ENCODE measurements at regions not wholly inside any gene's neighbourhood (a gene's known extent, or its start where the extent isn't known, plus 50 kb on each side); places are given as distances from the start of the nearest gene placed in this dataset.

DNA sequence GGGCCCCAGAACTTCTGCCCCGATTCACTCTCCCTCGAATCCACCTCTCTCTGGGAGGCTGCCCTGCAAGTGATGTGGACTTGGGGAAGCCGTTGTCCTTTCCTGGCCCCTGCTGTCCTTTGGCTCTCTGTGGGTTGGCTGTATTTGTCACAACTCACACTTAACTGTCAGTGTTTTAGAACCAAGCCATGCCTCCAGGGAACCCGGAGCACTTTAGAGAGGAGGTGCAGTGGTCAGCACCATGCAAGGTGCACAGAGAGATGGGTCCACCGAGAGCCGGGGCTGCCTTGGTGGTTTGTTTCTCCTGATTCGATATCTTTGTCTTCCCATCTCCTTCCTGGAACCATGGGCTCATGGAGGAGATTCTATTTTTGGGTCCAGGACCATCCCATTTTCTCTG is 129.5 kb upstream of the RTL1 start:
- Histone ChIP-seq H3K4me2 (ENCODE audit: unreplicated experiment) (no peak overlapping the region), H3K27ac (no peak overlapping the region), H3F3A (ENCODE audit: insufficient read depth) (peaks cover 12% of the 10 kb centered on the region; the same call in 1 of the 2 replicates), H3K36me3 (ENCODE audit: low read depth) (peaks cover 7% of the 10 kb centered on the region; the same call in 1 of the 2 replicates), H3K9me2 (ENCODE audit: insufficient read depth) (no peaks in the 10 kb centered on the region), H3K9ac (no peak overlapping the region), H3K79me2 (ENCODE audit: insufficient read depth) (0 out of 2 replicates have a peak, but pooled peaks cover 5% of the 10 kb centered on the region), H3K4me1 (ENCODE audit: insufficient read depth) (no peaks in the 10 kb centered on the region), H3K27me3 (replicated peaks; ENCODE audit: insufficient read depth) (no peaks in the 10 kb centered on the region), H3K9me3 (ENCODE audit: low read depth) (no peaks in the 10 kb centered on the region), H4K20me1 (ENCODE audit: insufficient read depth) (no peaks in the 10 kb centered on the region), H2AFZ (no peak overlapping the region), H3K4me3 (no peak overlapping the region)
- WGBS, 2 experiments (ENCODE audit: low coverage in 1 of 2, low lambda C conversion rate in 2 of 2, missing lambda C conversion rate in 2 of 2), result 66 to 72% methylated on average over 7 of the region's 7 CpGs
- in situ Hi-C loops (cut with MboI), result no loop called here
- DNase-seq, result no peak
- TF ChIP-seq EZH2 (IDR thresholded peaks at IDR 0.05; ENCODE audit: insufficient read depth, poor library complexity, severe bottlenecking), result no peak
- TF ChIP-seq EZH2phosphoT487 (IDR thresholded peaks at IDR 0.05; ENCODE audit: insufficient read depth, low read depth), result no peak

DNA sequence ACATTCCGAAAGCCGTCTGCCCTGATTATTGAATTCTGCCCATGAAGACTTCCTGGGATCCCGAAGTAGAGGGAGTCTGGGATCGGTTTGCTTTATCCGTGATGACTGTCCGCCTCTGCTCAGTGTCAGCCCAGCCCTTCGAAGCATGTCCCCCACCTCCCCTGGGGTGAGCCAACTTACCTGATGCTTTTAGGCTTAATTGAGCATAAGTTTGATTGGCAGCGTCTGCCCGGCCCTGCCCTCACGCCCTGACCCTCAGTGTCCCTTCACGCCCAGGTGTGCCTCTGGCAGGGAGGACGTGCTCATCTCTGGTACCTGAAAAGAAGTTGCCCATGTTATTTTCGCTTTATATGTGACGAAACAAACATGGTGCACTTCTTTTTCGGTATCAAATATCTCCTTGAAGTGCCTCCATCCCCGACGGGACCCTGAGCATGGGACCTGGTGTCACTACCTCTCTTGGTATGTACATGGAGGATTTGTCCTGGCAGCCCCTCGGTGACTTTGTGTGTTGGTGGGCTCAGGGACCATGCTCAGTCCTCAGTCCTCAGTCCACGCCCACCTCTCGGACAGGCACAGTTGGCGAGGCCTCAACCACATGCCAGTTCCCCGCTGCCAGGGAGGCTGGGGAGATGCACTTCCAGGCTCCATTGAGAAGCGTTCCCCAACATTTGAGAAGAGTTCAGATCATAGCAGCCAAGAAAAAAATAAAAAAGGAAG is 130.1 kb upstream of the RTL1 start:
- Histone ChIP-seq H3K9ac (no peak overlapping the region), H3K79me2 (ENCODE audit: insufficient read depth) (0 out of 2 replicates have a peak, but pooled peaks cover 5% of the 10 kb centered on the region), H3K4me3 (no peak overlapping the region), H4K20me1 (ENCODE audit: insufficient read depth) (no peaks in the 10 kb centered on the region), H3K9me2 (ENCODE audit: insufficient read depth) (no peaks in the 10 kb centered on the region), H3K9me3 (ENCODE audit: low read depth) (no peaks in the 10 kb centered on the region), H3K4me2 (ENCODE audit: unreplicated experiment) (no peak overlapping the region), H3F3A (ENCODE audit: insufficient read depth) (peaks cover 12% of the 10 kb centered on the region; the same call in 1 of the 2 replicates), H3K27ac (no peak overlapping the region), H2AFZ (no peak overlapping the region), H3K27me3 (replicated peaks; ENCODE audit: insufficient read depth) (no peaks in the 10 kb centered on the region), H3K36me3 (ENCODE audit: low read depth) (peaks cover 7% of the 10 kb centered on the region; the same call in 1 of the 2 replicates), H3K4me1 (ENCODE audit: insufficient read depth) (no peaks in the 10 kb centered on the region)
- no peak for TF ChIP-seq EZH2 (IDR thresholded peaks at IDR 0.05; ENCODE audit: insufficient read depth, poor library complexity, severe bottlenecking)
- no peak for TF ChIP-seq EZH2phosphoT487 (IDR thresholded peaks at IDR 0.05; ENCODE audit: insufficient read depth, low read depth)
- in situ Hi-C loops (cut with MboI), result no loop called here
- 71 to 78% methylated on average over 23 of the region's 23 CpGs for WGBS, 2 experiments (ENCODE audit: low coverage in 1 of 2, low lambda C conversion rate in 2 of 2, missing lambda C conversion rate in 2 of 2)
- no peak for DNase-seq

DNA sequence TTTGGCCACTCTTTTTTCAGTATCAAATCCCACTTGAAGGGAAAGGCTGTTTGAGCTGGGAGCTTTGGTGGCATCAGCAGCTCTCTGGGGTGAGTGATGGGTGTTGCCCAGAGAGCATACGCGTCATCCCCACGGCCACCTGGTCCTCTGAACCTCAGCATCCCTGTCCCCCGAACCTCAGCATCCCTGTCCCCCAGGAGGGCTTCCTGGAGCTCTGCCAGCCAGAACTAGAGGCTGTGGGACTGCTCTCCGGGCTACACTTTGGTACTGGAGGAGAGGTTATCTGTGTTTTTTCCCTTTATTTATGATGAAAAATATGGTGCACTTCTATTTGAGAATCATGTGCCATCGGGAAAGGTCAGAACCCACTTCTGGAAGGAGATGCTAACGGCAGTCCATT is 131.5 kb upstream of the RTL1 start:
- Histone ChIP-seq H2AFZ (no peak overlapping the region), H3K4me1 (ENCODE audit: insufficient read depth) (no peaks in the 10 kb centered on the region), H3K4me3 (no peak overlapping the region), H3K9me2 (ENCODE audit: insufficient read depth) (no peaks in the 10 kb centered on the region), H3K36me3 (ENCODE audit: low read depth) (peaks cover 16% of the 10 kb centered on the region), H3K79me2 (ENCODE audit: insufficient read depth) (0 out of 2 replicates have a peak, but pooled peaks cover 6% of the 10 kb centered on the region), H3K27ac (no peak overlapping the region), H3F3A (ENCODE audit: insufficient read depth) (peaks cover 12% of the 10 kb centered on the region; the same call in 1 of the 2 replicates), H3K9ac (no peak overlapping the region), H3K4me2 (ENCODE audit: unreplicated experiment) (no peak overlapping the region), H3K9me3 (ENCODE audit: low read depth) (no peaks in the 10 kb centered on the region), H4K20me1 (ENCODE audit: insufficient read depth) (no peaks in the 10 kb centered on the region), H3K27me3 (replicated peaks; ENCODE audit: insufficient read depth) (no peaks in the 10 kb centered on the region)
- no peak for TF ChIP-seq EZH2 (IDR thresholded peaks at IDR 0.05; ENCODE audit: insufficient read depth, poor library complexity, severe bottlenecking)
- TF ChIP-seq EZH2phosphoT487 (IDR thresholded peaks at IDR 0.05; ENCODE audit: insufficient read depth, low read depth), result no peak
- 63 to 64% methylated on average over 7 of the region's 7 CpGs for WGBS, 2 experiments (ENCODE audit: low coverage in 1 of 2, low lambda C conversion rate in 2 of 2, missing lambda C conversion rate in 2 of 2)
- no peak for DNase-seq
- in situ Hi-C loops (cut with MboI), result no loop called here

DNA sequence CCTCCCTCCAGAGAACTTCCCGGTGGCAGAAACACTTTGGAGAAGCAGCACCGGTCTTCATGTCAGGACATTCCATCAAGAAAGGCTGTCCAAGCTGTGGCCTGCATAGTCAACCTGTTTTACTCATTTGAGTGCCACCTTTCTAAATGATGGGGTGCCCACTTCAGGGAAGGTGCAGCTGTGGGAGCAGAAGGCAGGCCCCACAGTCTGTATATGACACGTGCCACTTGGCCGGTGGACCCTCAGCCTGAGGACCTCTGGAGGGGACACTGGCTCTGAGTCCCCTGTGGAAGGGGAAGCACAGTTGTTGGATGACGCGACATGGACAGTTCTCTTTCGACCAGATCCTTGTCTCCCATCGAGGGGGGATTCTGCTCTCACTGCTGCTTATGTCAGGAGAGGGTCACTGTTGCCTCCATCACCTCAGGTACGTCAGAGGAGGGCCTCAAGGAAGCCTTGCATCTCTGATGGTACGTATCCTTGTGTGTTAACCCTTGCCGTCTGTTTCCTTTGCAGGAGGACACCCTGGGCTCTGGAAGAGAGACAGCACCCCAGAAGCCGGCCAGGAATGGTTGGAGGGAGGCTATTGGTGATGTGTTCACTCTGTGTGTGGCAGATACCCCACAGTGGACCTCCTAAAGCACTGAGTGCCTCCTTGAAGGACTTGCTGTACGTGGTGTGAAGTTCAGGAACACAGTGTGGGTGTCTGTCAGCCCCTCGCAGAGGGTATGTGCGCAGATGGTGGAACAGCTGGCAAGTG is 132.1 kb upstream of the RTL1 start:
- H4K20me1 ChIP-seq (ENCODE audit: insufficient read depth), result no peaks in the 10 kb centered on the region
- TF ChIP-seq EZH2 (IDR thresholded peaks at IDR 0.05; ENCODE audit: insufficient read depth, poor library complexity, severe bottlenecking), result no peak
- TF ChIP-seq EZH2phosphoT487 (IDR thresholded peaks at IDR 0.05; ENCODE audit: insufficient read depth, low read depth), result no peak
- in situ Hi-C loops (cut with MboI), result no loop called here
- no peaks in the 10 kb centered on the region for H3K4me1 ChIP-seq (ENCODE audit: insufficient read depth)
- H3K9me3 ChIP-seq (ENCODE audit: low read depth), result no peaks in the 10 kb centered on the region
- WGBS, 2 experiments (ENCODE audit: low coverage in 1 of 2, low lambda C conversion rate in 2 of 2, missing lambda C conversion rate in 2 of 2), result 75 to 77% methylated on average over 15 of the region's 15 CpGs
- H3K4me3 ChIP-seq, result no peak overlapping the region
- H3K36me3 ChIP-seq (ENCODE audit: low read depth), result peaks cover 20% of the 10 kb centered on the region
- H3K79me2 ChIP-seq (ENCODE audit: insufficient read depth), result 0 out of 2 replicates have a peak, but pooled peaks cover 6% of the 10 kb centered on the region
- no peak overlapping the region for H3K4me2 ChIP-seq (ENCODE audit: unreplicated experiment)
- H3K9me2 ChIP-seq (ENCODE audit: insufficient read depth), result no peaks in the 10 kb centered on the region
- DNase-seq, result no peak
- H3F3A ChIP-seq (ENCODE audit: insufficient read depth), result peaks cover 12% of the 10 kb centered on the region; the same call in 1 of the 2 replicates
- H2AFZ ChIP-seq, result no peak overlapping the region
- no peak overlapping the region for H3K9ac ChIP-seq
- no peaks in the 10 kb centered on the region for H3K27me3 ChIP-seq (replicated peaks; ENCODE audit: insufficient read depth)
- H3K27ac ChIP-seq, result no peak overlapping the region
